GM23338 (cell line): ENCODE measurements at regions not wholly inside any gene's neighbourhood (a gene's known extent, or its start where the extent isn't known, plus 50 kb on each side); places are given as distances from the start of the nearest gene placed in this dataset.

Experiments
- CREB1 ChIP-seq: fragments of 250-450 bp; sonication (Bioruptor Pico); IDR thresholded peaks from 2 replicates; pipeline ENCODE4 v1.5.0; 2020; ENCODE audit warnings: low read depth, mild to moderate bottlenecking, moderate library complexity
- CTCF ChIP-seq, 2 experiments: fragments of 200-600 bp in 1 of 2; sonication (generic) in 1 of 2; conservative IDR thresholded peaks; 2 replicates each; pipeline versions ENCODE4 v1.5.1 to v1.6.1; 2016 to 2017; ENCODE audit warnings: antibody characterized with exemption in 2 of 2, low read depth in 2 of 2, mild to moderate bottlenecking in 2 of 2, moderate library complexity in 1 of 2
- ETS1 ChIP-seq: IDR thresholded peaks from 2 replicates; pipeline ENCODE4 v1.6.1; 2016; ENCODE audit warnings: antibody characterized with exemption
- EZH2 ChIP-seq: fragments of 200-600 bp; sonication (generic); IDR thresholded peaks from one replicate; pipeline ENCODE4 v1.8.0; 2017; ENCODE audit warnings: antibody characterized with exemption, mild to moderate bottlenecking, low read depth; ENCODE audit not compliant: unreplicated experiment
- EZH2phosphoT487 ChIP-seq: fragments of 200-600 bp; sonication (generic); IDR thresholded peaks from one replicate; pipeline ENCODE4 v1.8.1; 2018; ENCODE audit warnings: antibody characterized with exemption; ENCODE audit not compliant: unreplicated experiment
- JUNB ChIP-seq: IDR thresholded peaks from one replicate; pipeline ENCODE4 v1.6.1; 2016; ENCODE audit warnings: antibody characterized with exemption; ENCODE audit not compliant: unreplicated experiment
- NANOG ChIP-seq: IDR thresholded peaks from 2 replicates; pipeline ENCODE4 v1.6.1; 2016; ENCODE audit warnings: antibody characterized with exemption, borderline replicate concordance
- POLR2AphosphoS5 ChIP-seq: IDR thresholded peaks from 2 replicates; pipeline ENCODE4 v1.6.1; 2016; ENCODE audit warnings: antibody characterized with exemption, low read depth
- REST ChIP-seq: IDR thresholded peaks from one replicate; pipeline ENCODE4 v1.6.1; 2018; ENCODE audit warnings: antibody characterized with exemption; ENCODE audit not compliant: unreplicated experiment
- STAT1 ChIP-seq: IDR thresholded peaks from one replicate; pipeline ENCODE4 v1.6.1; 2016; ENCODE audit warnings: antibody characterized with exemption; ENCODE audit not compliant: unreplicated experiment
- ZNF331 ChIP-seq: fragments of 250-450 bp; sonication (Bioruptor Pico); IDR thresholded peaks from 2 replicates; pipeline ENCODE4 v1.5.0; 2020; ENCODE audit warnings: low read depth, mild to moderate bottlenecking, moderate library complexity
- ZNF462 ChIP-seq: fragments of 250-450 bp; sonication (Bioruptor Pico); IDR thresholded peaks from 2 replicates; pipeline ENCODE4 v1.5.0; 2020; ENCODE audit warnings: mild to moderate bottlenecking, moderate library complexity

GRCh38 chr2:174692256-174692919 is 71.9 kb downstream of the CHRNA1 start:
- TF ChIP-seq CTCF (conservative IDR thresholded peaks at IDR 0.05; ENCODE audit: low read depth in 2 of 2) (no peak), EZH2 (no peak), POLR2AphosphoS5 (no peak), EZH2phosphoT487 (no peak), CREB1 (CRISPR knock-in tag) (no peak), JUNB (no peak), ETS1 (no peak), REST (no peak), NANOG (no peak), ZNF462 (no peak), STAT1 (no peak), ZNF331 (CRISPR knock-in tag) (no peak)
